Glutamatergic neuron (in vitro differentiated cells): ENCODE measurements at regions not wholly inside any gene's neighbourhood (a gene's known extent, or its start where the extent isn't known, plus 50 kb on each side); places are given as distances from the start of the nearest gene placed in this dataset.

ENCODE experiments used
- DNase-seq: peaks from one replicate; pipeline ENCODE4 v3.0.0; 2022
- H3K27ac Mint-ChIP-seq: one replicate; pipeline ENCODE4 v1.8.0; 2020; ENCODE audit warnings: mild to moderate bottlenecking, mixed read lengths, inconsistent platforms; ENCODE audit not compliant: unreplicated experiment
- H3K27me3 Mint-ChIP-seq: one replicate; pipeline ENCODE4 v1.8.0; 2020; ENCODE audit warnings: mild to moderate bottlenecking, moderate library complexity, mixed read lengths, inconsistent platforms; ENCODE audit not compliant: unreplicated experiment
- H3K36me3 Mint-ChIP-seq: one replicate; pipeline ENCODE4 v1.8.0; 2020; ENCODE audit warnings: mild to moderate bottlenecking, mixed read lengths, inconsistent platforms; ENCODE audit not compliant: unreplicated experiment
- H3K4me1 Mint-ChIP-seq: one replicate; pipeline ENCODE4 v1.8.0; 2020; ENCODE audit warnings: mild to moderate bottlenecking, low read depth, mixed read lengths, inconsistent platforms; ENCODE audit not compliant: unreplicated experiment
- H3K4me3 Mint-ChIP-seq: one replicate; pipeline ENCODE4 v1.8.0; 2020; ENCODE audit warnings: mild to moderate bottlenecking, mixed read lengths, inconsistent platforms; ENCODE audit not compliant: unreplicated experiment
- H3K9me3 Mint-ChIP-seq: one replicate; pipeline ENCODE4 v1.8.0; 2020; ENCODE audit warnings: mild to moderate bottlenecking, moderate library complexity, mixed read lengths, inconsistent platforms; ENCODE audit not compliant: unreplicated experiment
- TF ChIP-seq, protein P1 (sequence below): fragments of 200-600 bp; sonication (generic); IDR thresholded peaks from one replicate; pipeline ENCODE4 v1.5.0; 2021; ENCODE audit not compliant: partially characterized antibody, unreplicated experiment

DNA sequence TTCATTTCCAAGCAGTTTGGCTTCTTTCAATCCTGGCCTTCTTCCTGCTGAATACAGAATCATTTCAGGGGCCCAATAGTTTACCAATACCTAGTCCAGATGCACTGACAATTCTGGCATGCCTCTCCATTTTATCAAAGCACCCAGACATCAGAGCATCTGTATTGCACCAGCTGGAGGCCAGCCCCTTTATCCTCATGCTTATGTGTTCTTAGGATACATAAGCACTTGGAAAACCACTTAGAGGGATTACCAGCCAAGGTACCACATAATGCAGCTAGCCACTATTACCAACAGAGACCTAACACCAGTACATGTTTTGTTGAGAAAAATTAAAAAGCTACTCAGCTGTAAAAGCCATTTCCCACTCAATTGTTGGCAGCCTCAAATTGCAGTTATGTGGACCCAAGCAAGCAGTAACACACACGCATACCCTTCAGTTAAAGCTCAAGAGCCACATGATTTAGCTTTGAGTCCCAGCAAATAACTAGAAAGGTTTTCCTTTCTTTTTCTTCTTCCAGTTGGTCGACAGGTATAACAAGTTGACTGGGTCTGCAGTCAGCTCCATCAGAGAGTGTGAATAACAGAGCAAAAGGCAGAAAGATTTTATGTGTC lies 263.8 kb downstream of the DIO2 start:
- H3K4me1 Mint-ChIP-seq: no peaks in the 10 kb centered on the region
- no peak overlapping the region for H3K4me3 Mint-ChIP-seq
- H3K27ac Mint-ChIP-seq: no peak overlapping the region
- H3K27me3 Mint-ChIP-seq: no peaks in the 10 kb centered on the region
- H3K36me3 Mint-ChIP-seq: no peaks in the 10 kb centered on the region
- no peak for DNase-seq
- TF ChIP-seq, protein P1, sequence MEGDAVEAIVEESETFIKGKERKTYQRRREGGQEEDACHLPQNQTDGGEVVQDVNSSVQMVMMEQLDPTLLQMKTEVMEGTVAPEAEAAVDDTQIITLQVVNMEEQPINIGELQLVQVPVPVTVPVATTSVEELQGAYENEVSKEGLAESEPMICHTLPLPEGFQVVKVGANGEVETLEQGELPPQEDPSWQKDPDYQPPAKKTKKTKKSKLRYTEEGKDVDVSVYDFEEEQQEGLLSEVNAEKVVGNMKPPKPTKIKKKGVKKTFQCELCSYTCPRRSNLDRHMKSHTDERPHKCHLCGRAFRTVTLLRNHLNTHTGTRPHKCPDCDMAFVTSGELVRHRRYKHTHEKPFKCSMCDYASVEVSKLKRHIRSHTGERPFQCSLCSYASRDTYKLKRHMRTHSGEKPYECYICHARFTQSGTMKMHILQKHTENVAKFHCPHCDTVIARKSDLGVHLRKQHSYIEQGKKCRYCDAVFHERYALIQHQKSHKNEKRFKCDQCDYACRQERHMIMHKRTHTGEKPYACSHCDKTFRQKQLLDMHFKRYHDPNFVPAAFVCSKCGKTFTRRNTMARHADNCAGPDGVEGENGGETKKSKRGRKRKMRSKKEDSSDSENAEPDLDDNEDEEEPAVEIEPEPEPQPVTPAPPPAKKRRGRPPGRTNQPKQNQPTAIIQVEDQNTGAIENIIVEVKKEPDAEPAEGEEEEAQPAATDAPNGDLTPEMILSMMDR: no peak
- H3K9me3 Mint-ChIP-seq: no peaks in the 10 kb centered on the region

DNA sequence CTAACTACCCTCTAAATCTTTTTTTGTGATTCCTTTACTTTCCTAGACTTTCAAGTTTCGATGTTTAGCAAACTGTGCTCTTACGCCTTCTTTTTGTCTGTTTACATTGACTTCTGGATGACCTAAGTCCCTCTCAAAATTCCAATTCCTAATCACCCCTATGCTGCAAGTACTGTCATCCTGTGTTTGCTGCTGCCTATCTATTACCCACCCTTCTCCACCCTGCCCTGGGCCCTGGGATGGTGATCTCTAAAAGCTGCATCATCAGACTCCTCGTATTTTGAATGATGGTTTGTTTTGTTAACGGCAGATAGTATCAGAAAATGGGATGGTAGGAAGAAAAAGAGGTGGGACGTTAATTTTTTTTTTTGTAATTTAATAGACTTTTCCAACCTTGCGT lies 272.1 kb downstream of the DIO2 start:
- TF ChIP-seq, protein P1: no peak
- Mint-ChIP-seq H3K27me3 (peaks cover 2% of the 10 kb centered on the region), H3K27ac (no peak overlapping the region), H3K4me1 (no peaks in the 10 kb centered on the region), H3K4me3 (no peak overlapping the region), H3K36me3 (no peaks in the 10 kb centered on the region), H3K9me3 (no peaks in the 10 kb centered on the region)
- no peak for DNase-seq

DNA sequence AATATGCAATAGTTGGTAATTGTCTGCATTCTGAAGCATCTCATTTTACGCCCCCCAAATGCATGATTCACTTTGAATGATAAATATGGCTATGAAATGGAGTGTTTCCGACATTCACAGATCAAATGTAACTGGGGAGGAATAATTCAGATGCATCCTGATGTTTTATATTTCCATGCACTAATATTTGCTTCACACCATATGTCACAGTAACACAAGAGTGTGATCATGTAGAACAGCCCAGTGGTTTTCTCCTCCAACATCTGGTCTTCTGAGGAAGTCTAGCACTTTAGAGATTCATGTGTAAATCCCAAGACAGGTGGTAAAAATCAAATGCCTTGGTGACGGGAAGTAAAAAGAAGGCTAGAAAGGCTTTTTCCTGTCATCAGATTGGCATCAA lies 273.1 kb downstream of the DIO2 start:
- Mint-ChIP-seq H3K4me1 (no peaks in the 10 kb centered on the region), H3K36me3 (no peaks in the 10 kb centered on the region), H3K4me3 (no peak overlapping the region), H3K27ac (no peak overlapping the region), H3K27me3 (peaks cover 2% of the 10 kb centered on the region), H3K9me3 (no peaks in the 10 kb centered on the region)
- no peak for DNase-seq
- TF ChIP-seq, protein P1: no peak

DNA sequence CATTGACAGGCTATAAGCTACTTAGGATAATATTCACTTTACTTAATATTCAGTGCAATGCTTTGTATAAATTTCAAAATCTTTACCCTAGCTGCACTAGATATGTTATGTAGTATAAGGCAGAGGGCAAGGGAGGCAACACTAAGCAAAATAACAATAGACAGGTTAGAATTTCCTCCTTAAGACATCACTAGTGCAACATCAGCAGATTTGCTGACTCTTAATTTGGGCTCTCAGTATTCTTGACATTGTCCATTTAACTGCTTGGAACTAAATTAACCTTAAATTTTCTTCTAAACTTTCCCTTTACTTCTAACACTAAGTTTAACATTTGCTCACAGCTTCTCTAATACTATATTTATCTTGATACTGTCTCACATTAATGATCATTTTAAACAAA lies 273.9 kb downstream of the DIO2 start:
- Mint-ChIP-seq H3K4me1 (no peaks in the 10 kb centered on the region), H3K9me3 (no peaks in the 10 kb centered on the region), H3K27ac (no peak overlapping the region), H3K27me3 (peaks cover 2% of the 10 kb centered on the region), H3K36me3 (no peaks in the 10 kb centered on the region), H3K4me3 (no peak overlapping the region)
- DNase-seq: no peak
- TF ChIP-seq, protein P1: no peak

DNA sequence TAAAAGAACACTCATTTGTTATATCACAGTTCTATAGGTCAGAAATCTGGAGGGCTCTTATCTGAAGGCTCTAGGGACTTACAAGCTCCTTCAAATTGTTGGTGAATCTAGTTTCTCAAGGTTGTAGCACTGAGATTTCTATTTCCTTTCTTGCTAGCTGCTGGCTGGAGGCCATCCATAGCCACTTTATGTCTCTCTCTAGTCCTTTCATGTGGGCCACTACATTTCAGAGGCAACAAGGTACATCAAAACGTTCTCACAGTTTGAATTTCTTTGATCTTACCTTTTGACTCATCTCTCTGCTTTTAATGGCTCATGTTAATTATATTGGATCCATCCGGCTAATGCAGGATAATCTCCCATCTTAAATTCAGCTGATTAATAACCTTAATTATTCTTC lies 286.8 kb downstream of the DIO2 start:
- Mint-ChIP-seq H3K4me3 (no peak overlapping the region), H3K27me3 (no peaks in the 10 kb centered on the region), H3K9me3 (no peaks in the 10 kb centered on the region), H3K36me3 (no peaks in the 10 kb centered on the region), H3K27ac (no peak overlapping the region), H3K4me1 (no peaks in the 10 kb centered on the region)
- no peak for DNase-seq
- TF ChIP-seq, protein P1: no peak
